Spleen (tissue), 7 donors: ENCODE measurements at regions not wholly inside any gene's neighbourhood (a gene's known extent, or its start where the extent isn't known, plus 50 kb on each side); places are given as distances from the start of the nearest gene placed in this dataset.

Experiments used
- POLR2A ChIP-seq, 3 donors: fragments of 450-650 bp; IDR thresholded peaks; one replicate each; pipeline ENCODE4 v1.5.1; 2017; ENCODE audit warnings: antibody characterized with exemption in 3 of 3, mild to moderate bottlenecking in 1 of 3
- TF ChIP-seq, protein P1 (sequence below), 11 experiments: fragments of 200-600 bp in 7 of 11; fragments of 450-650 bp in 4 of 11; sonication (generic) in 4 of 11; IDR thresholded peaks in 8 of 11; conservative IDR thresholded peaks in 3 of 11; 1 replicate in 7 of 11; 2 replicates in 4 of 11; pipeline versions ENCODE4 v1.4.0 to v1.8.0; 2016 to 2021; ENCODE audit warnings: antibody characterized with exemption in 11 of 11, inconsistent platforms in 4 of 11, mild to moderate bottlenecking in 1 of 11
- donor health status: DM: no; HTN: no; CAD: no; lungs with moderate emphysema.
- donor health status: DM: no; HTN: no; CAD: no.
- donor health status: DM: no; HTN: no; CAD: no.

DNA sequence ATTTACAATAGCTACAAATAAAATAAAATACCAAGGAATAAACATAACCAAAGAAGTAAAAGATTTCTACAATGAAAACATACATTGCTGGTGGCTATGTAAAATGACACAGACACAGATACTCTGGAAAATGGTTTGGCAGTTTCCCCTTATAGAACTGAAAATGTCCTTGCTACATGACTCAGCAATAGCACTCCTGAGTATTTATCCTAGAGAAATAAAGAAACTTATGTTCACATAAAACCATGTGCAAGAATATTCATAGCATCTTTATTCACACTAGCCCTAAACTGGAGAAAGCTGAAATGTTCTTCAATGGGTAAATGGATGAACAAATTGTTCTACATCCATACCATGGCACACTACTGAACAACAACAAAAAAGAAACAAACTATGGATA lies 100.2 kb upstream of the RFC3 start:
- TF ChIP-seq, protein P1, sequence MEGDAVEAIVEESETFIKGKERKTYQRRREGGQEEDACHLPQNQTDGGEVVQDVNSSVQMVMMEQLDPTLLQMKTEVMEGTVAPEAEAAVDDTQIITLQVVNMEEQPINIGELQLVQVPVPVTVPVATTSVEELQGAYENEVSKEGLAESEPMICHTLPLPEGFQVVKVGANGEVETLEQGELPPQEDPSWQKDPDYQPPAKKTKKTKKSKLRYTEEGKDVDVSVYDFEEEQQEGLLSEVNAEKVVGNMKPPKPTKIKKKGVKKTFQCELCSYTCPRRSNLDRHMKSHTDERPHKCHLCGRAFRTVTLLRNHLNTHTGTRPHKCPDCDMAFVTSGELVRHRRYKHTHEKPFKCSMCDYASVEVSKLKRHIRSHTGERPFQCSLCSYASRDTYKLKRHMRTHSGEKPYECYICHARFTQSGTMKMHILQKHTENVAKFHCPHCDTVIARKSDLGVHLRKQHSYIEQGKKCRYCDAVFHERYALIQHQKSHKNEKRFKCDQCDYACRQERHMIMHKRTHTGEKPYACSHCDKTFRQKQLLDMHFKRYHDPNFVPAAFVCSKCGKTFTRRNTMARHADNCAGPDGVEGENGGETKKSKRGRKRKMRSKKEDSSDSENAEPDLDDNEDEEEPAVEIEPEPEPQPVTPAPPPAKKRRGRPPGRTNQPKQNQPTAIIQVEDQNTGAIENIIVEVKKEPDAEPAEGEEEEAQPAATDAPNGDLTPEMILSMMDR (IDR thresholded peaks at IDR 0.05 in 8 of 11, conservative IDR thresholded peaks at IDR 0.05 in 3 of 11): no peak
- TF ChIP-seq POLR2A (IDR thresholded peaks at IDR 0.05): no peak
